ENCODE measurements at regions not wholly inside any gene's neighbourhood (a gene's known extent, or its start where the extent isn't known, plus 50 kb on each side); places are given as distances from the start of the nearest gene placed in this dataset.

GRCh38 chr12:118607831-118608230, 231.5 kb downstream of the SUDS3 start:
- TF ChIP-seq POLR2A (IDR thresholded peaks at IDR 0.05; ENCODE audit: low read depth, low read length) = no peak
- DNase-seq (ENCODE audit: insufficient read length, low spot score) (no peak), FAIRE-seq (no peak)

GRCh38 chr12:118608770-118609344, 232.5 kb downstream of the SUDS3 start:
- FAIRE-seq = no peak
- TF ChIP-seq POLR2A (IDR thresholded peaks at IDR 0.05; ENCODE audit: low read depth, low read length) = no peak
- DNase-seq (ENCODE audit: insufficient read length, low spot score) = no peak

DNA sequence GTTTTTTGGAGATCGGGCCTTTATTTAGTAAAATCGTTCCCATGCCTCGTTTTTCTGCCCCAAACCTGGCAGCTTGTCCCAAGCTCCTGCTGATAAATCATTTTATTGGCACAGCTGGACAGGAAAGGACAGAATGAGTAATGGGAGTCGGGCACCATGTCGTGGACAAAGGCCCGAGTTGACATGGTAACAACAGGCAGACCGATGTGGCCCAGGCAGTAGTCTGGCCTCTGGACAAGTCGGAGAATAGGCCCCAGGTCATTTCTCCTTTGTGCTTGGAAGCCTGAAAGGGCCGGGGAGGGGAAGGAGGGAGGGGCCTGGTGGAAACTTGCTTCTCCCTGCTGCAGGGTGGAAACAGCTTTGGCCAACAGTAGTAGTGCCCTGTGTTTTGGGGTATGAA, 234.9 kb downstream of the SUDS3 start:
- FAIRE-seq (no peak), DNase-seq (ENCODE audit: insufficient read length, low spot score) (no peak)
- no peak for TF ChIP-seq POLR2A (IDR thresholded peaks at IDR 0.05; ENCODE audit: low read depth, low read length)

DNA sequence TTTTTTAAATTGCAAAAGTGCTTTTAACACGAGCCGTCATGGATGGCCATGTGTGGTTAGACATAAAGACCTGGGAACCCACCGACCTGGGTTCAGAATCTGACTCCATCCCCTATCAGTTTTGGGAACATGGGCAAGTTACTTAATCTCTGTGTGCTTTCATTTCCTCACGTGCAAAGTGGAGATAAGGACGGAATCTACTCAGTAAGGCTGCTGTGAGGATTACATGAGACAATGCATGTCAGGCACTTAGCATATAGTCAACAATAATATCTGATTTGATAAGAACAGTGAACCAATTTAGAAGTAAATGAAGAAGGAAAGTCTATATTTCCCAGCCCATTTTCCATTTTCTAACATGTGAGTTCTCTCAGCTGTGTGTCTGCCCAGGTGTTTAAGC, 235.4 kb downstream of the SUDS3 start:
- FAIRE-seq = no peak
- no peak for DNase-seq (ENCODE audit: insufficient read length, low spot score)
- no peak for TF ChIP-seq POLR2A (IDR thresholded peaks at IDR 0.05; ENCODE audit: low read depth, low read length)

- FAIRE-seq (no peak), DNase-seq (ENCODE audit: insufficient read length, low spot score) (no peak)
- no peak for TF ChIP-seq POLR2A (IDR thresholded peaks at IDR 0.05; ENCODE audit: low read depth, low read length)
These were observed 241.5 kb downstream of the SUDS3 start for GRCh38 chr12:118617611-118618450.

- DNase-seq (ENCODE audit: insufficient read length, low spot score) = no peak
- no peak for TF ChIP-seq POLR2A (IDR thresholded peaks at IDR 0.05; ENCODE audit: low read depth, low read length)
- no peak for FAIRE-seq
These were observed 242.3 kb downstream of the SUDS3 start for GRCh38 chr12:118618695-118619094.

GRCh38 chr12:118625050-118625675, 248.8 kb downstream of the SUDS3 start:
- no peak for DNase-seq (ENCODE audit: insufficient read length, low spot score)
- FAIRE-seq = no peak
- TF ChIP-seq POLR2A (IDR thresholded peaks at IDR 0.05; ENCODE audit: low read depth, low read length) = no peak

DNA sequence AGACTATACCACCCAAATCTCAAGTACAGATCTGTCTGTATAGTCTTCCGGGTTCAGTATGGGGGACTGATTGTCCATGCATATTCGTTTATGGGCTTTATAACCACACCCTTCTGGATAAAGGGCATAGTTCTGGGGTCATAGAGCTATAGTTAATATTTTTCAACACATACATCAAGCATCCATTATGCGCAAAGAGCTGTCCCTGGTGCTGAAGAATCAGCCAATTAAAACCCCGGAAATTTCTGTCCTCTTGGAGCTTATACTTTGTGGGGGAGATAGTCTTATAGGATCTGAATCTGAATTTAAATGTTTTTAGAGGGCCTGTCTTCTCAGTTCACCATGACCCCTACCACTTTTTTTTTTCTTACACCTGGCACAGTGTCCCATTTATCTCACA, 256.7 kb downstream of the SUDS3 start:
- DNase-seq (ENCODE audit: insufficient read length, low spot score) (no peak), FAIRE-seq (no peak)
- no peak for TF ChIP-seq POLR2A (IDR thresholded peaks at IDR 0.05; ENCODE audit: low read depth, low read length)

- no peak for DNase-seq (ENCODE audit: insufficient read length, low spot score)
- TF ChIP-seq POLR2A (IDR thresholded peaks at IDR 0.05; ENCODE audit: low read depth, low read length) = no peak
- FAIRE-seq = no peak
These were observed 258.9 kb downstream of the SUDS3 start for GRCh38 chr12:118635276-118635675.

DNA sequence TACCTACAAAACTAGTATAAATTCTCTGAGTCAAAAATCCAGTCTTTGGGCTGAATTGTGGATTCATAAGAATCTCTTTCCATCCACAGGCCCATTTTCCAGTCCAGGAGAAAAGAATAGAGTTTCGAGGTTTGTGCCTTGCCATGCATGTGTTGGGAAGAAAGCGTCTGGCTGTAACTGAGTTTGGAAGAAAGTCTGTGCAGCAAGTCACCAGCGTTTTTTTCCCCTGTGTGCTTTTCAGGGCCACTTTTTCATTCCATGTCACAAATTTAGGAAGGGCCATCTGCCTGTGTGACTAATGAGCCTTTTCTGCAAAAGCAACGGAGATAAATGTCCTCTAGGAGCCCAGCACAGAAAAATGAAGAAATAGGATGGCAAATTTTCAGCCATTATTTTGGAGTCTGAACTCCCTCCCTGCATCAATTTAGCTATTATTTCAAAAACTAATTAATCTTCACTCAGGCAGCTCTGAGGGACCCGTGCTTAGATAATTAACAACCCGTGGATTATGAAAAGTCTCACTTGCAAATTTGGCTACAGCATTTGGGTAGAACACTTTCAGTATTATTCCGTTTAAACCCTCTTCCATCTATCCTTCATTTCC, 261.5 kb downstream of the SUDS3 start:
- DNase-seq (ENCODE audit: insufficient read length, low spot score) = no peak

GRCh38 chr12:118641249-118641648, 264.9 kb downstream of the SUDS3 start:
- DNase-seq (ENCODE audit: insufficient read length, low spot score) (no peak), FAIRE-seq (no peak)
- no peak for TF ChIP-seq POLR2A (IDR thresholded peaks at IDR 0.05; ENCODE audit: low read depth, low read length)

More for the DNA sequence above, 261.5 kb downstream of the SUDS3 start:
- TF ChIP-seq POLR2A (IDR thresholded peaks at IDR 0.05; ENCODE audit: low read depth, low read length) = no peak
- no peak for FAIRE-seq

DNA sequence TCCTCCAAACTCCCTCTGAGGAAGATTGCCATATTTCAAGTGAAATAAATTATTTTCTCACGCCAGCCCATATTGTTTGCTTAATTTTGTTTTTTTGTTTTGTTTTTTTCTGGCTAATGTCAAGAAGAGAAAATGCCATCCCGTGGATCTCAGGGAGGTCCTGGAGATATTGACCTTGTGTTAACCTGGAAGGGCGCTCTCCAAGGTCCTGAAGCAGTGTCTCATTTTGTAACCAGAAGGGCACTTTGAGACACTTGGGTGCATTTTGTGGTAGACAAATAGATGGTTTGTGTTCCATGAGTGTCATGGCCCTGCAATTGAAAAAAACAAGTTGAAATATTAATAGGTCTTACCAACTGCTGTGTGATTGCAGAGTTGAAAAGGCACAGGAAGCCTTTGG, 268.9 kb downstream of the SUDS3 start:
- DNase-seq (ENCODE audit: insufficient read length, low spot score) (no peak), FAIRE-seq (no peak)
- TF ChIP-seq POLR2A (IDR thresholded peaks at IDR 0.05; ENCODE audit: low read depth, low read length) = no peak

DNA sequence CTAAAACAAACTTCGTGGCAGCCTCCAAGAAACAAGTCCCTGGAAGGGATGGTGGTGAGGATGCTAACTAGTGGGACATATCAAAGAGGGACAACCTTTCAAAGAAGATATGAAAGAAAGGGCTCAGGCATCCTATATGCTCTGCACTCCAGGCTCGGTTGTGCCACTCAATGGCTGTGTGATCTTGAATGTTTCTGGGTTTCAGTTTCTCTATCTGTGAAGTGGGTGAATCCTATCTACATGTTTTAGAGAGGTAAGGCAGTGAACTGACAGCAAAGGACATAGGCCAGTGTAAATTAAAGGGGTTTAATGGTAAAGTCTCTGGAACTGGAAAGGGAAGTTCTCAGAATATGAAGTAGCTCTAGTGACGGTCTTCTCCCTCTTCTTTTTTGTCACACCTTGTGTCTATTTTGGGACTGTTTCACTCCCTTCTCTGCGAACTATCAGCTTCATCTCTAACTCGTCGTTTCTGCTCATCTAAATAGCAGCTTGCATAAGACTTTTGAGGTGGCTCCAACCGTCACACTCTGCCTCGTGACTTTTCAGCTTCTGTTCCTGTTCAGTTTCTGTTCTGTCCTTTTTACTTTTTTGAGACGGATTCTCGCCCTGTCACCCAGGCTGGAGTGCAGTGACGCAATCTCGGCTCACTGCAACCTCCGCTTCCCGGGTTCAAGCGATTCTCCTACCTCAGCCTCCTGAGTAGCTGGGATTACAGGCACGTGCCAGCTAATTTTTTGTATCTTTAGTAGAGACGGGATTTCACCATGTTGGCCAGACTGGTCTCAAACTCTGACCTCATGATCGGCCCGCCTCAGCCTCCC, 273.6 kb downstream of the SUDS3 start:
- no peak for FAIRE-seq
- no peak for TF ChIP-seq POLR2A (IDR thresholded peaks at IDR 0.05; ENCODE audit: low read depth, low read length)

DNA sequence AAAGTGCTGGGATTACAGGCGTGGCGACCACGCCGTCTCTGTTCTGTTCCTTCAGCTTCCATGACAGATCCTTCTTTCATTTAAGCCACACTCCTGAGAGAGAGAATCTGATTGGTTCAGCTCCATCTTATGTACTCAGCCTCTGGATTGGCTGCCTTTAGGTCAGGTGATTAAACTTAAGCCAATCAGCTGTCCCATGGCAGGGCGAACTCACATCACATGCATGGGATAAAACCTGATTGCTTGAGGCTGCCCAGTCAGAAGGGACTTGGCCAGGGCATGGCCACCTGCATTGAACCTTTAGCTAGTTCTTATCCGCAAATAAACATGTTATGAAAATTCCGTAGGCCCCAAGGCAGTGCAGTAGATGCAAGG, 274.2 kb downstream of the SUDS3 start:
- TF ChIP-seq POLR2A (IDR thresholded peaks at IDR 0.05; ENCODE audit: low read depth, low read length) = no peak
- DNase-seq (ENCODE audit: insufficient read length, low spot score) (peak; percentile 11), FAIRE-seq (no peak)

More for the DNA sequence above, 273.6 kb downstream of the SUDS3 start:
- no peak for DNase-seq (ENCODE audit: insufficient read length, low spot score)
